ENCODE measurements at regions not wholly inside any gene's neighbourhood (a gene's known extent, or its start where the extent isn't known, plus 50 kb on each side); places are given as distances from the start of the nearest gene placed in this dataset.

DNA sequence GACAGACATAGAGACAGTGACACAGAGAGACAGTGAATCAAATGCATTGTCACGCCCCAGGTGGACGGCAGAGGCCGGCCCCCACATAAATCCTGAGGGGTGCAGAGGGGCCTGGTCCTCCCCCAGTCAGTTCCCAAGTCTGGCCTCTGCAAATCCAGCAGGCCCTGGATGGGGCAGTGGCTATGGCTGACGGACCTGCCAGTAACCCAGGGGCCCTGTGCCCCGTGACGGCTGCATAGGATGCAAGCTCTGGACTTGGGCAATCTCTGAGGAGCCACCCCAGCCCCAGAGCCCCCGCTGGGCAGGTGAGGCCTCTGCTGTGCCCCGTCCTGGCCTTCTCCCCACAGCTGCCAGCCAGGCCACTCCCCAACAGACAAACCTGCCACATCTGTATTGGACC is 204.5 kb downstream of the BRD1 start:
- DNase-seq (ENCODE audit: low spot score): no peak

DNA sequence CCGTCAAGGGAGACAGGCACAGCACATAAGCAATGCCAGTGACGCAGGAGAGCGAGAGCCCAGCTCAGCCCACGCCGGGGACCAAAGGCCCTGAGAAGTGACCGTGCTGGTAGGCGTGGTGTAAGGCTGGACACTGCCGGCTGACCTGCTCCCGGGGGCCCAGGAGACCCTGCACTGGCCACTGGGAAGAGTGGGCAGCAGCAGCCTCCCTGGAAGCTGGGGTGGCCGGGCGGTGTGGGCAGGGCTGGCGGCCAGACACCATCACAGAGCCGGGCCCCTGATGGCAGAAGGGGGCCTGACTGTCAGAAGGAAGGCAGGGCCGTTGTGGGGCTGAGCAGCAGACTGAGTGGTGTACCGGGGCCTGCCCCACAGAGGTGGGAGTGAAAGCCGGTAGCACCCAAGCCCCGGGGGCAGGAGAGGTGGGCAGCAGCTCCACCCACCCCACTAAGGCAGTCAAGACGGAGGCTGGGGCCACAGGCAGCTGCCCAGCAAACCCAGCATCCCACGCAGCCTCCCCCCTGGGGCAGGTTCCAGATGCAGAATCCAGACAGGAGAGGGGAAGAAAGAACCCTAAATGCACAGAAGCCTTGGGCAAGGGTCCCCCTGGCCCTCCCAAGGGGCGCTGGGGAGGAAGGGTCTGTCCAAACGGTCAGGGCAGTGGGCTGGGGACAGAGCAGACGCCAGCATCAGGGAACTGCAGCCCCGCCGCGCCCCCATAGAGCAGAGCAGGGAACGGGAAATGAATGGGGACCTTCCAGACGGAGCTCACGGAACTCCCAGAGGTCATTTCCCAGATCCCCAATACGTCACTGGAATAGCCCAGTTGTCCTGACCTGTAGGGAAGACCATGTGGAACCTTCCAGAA is 205.2 kb downstream of the BRD1 start:
- no peak for DNase-seq (ENCODE audit: low spot score)

DNA sequence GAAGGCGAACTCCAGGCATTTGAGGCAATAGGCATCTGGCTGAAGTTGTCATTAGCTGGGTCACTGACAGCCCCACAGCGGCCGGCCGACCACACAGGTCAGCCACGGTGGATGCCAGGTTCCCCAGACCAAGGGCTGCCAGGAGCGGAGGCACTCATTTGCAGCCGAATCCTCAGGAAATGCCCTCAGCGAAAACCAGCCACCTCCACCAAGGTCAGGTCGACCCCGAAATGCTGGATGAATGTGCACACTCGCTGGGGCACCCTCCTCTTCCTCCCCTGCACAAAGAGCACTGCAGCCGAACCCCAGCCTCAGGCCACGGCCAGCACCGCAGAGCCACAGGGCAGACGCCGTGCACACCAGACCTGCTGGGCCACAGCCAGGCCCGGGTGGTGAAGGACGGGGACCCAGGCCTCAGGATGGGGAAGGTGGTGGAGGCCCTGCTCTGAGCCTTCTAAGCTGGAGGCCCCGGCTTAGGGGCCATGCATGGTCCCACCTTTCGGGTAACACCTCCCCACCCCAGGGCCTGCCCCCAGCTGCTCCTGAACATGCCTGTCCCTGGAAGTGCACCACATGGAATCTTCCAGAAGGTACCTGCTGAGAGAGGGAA is 206.0 kb downstream of the BRD1 start:
- DNase-seq (ENCODE audit: low spot score): no peak

DNA sequence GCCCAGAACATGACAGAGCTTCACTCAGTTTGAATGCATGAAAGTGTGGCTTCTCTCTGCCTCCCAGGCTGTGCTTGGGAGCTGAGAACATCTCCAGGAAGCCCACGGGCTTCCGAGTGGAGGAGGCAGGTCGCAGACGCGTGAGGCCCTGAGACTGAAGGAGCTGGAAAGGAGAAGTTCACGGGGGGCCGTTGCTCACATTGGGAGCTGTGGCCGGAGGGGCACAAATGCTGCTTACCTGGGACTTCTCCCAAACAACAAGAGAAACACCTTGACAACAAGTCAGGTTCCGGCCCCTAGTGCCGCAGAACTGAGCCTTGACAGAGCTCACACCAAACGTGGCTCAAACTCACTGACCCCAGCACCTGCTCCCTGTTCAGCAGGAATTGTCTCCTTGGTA is 207.0 kb downstream of the BRD1 start:
- no peak for DNase-seq (ENCODE audit: low spot score)

DNA sequence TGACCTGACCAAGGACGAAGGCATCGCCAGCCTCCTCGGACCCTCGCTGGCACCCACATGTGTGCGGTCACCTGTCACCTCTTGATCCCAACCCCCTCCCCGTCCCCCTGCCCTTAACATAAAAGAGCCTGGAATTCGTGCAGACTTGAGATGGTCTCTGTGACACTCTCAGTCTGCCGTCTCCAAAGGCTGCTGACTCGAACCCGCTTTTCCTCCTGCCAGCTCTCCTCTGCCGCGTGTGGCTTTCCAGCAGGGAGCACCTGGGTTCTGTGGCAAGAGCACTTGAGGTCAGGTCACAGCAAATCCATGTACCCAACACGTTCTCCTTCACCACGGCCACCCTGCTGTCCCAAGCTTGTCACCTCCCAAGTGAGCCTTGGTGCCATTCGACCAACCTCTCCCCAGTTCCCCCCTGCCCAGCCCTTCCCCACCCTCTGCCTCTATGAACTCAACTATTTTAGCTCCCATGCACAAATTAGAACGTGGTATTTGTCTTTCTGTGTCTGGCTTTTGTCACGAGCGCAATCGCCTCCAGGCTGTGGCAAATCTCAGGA is 207.6 kb downstream of the BRD1 start:
- no peak for DNase-seq (ENCODE audit: low spot score)

DNA sequence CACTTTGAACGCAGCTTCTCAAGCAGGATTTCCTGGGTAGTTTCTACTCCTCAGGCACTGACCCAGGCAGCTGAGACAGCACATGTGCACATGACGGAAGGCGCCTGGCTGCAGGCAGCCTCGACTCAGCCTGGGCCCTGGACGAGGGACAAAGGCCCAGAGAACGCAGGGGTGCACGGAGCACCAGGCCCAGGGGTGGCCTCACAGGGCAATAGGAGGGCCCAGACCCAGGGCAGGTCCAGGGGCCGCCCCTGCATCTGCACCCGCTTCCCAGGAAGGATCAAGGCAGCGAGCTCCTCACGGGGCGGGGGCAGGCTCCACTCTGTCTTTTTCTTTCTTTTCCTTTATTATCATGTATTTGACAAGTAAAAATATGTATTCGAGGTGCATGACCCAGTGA is 208.4 kb downstream of the BRD1 start:
- no peak for DNase-seq (ENCODE audit: low spot score)

DNA sequence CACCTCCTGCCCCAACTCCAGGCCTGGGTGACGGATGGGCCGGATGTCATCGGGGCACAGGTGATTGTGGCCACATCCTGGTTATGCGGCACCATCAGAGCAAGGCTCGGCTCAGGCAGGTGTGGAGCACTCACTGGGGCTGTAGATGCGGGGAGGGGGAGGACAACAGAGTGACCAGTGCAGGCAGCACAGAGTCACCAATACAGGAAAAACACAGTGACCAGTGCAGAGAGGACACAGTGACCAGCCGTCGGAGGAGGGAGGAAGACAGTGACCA is 209.1 kb downstream of the BRD1 start:
- no peak for DNase-seq (ENCODE audit: low spot score)

DNA sequence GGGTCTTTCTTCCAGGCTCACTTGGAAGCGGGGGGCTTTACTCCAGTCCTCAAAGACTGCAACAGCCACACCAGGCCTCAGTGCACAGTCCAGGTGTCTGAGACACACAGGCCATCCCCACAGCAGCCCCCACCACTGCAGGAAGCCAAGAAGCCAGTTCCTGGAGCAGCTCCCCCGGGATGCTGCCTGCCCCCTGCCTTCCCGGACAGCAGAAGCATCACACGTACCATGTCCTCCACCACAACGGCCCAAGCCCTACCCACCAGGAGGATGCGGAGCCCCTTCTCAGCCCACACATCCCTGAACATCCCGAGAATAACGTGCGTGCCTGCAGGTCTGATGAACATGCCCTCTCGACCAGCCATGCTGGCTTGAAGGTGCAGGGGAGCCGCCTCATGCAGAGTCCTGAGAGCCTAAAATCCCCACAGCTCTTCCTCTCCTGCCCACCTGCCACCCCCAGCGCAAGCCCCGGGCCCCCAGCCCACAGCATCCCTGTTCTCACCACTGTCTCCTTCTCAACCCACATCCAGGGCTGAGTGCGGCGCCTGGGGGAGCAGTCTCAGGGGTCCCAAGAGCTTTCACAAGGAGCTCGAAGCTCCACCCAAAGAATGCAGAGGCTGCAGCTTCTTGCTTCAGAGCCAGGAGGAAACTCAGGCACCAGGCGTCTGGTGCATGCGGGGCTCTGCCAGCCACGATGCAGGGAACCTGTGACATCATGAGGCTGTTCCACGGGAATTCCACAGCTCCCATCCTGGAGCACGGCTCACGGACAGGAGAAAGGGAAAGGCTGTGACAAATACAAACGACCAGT is 209.6 kb downstream of the BRD1 start:
- no peak for DNase-seq (ENCODE audit: low spot score)

DNA sequence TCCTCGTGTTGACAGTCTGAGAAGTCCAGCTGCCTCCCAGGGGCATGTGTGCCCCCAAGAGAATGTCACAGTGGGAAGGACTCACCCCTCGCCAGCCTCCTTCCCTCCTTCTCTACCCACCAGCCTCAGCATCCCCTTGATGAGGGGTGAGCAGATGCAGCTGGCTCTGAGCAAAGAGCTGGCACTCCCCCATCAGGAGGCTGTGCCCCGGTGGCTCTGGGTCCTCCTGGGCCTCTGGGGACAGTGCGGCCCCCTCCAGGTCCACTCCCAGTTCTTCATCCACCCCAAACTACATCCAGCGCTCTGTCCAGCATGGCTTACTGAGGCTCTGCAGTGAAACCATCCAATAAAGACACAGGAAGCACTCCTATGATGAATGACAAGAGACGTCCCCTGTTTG is 210.4 kb downstream of the BRD1 start:
- no peak for DNase-seq (ENCODE audit: low spot score)

DNA sequence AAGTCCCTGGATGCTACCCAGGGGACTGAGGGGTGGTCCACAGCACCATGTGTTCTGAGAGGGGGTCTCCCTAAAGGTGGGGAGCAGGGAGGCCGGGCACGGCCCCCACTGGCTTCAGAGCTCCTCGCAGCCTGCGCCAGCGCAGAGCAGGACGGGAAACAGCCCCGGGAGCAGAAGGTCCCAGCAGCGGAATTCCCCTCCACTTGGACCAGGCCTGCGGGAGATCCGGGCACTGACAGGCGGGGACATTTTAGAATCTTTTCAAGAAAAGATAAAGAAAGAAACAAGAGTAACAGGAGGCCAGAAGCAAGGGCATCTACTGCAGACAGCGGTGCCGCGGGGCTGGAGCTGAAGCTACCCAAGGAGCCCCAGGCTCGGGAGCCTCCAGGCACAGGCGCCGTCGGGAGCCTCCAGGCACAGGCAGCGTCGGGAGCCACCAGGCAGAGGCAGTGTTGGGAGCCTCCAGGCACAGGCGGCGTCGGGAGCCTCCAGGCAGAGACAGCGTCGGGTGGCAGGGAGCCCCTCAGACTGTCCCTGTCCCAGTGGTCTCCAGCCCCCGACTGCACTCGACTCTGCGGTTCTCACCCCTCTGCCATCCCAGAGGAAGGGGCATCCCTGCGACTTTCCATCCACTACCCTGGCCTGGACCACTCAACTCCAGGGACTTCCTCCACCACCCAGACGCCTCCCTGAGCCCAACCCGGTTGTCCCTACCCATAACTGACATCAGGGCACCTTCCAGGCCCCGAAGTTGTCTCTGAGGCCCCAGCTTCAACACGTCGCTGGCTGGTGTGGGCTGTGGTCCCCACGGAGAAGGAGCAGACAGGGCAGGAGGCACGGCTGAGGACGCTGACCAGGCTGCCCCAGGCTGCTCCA is 211.1 kb downstream of the BRD1 start:
- DNase-seq (ENCODE audit: low spot score): no peak

DNA sequence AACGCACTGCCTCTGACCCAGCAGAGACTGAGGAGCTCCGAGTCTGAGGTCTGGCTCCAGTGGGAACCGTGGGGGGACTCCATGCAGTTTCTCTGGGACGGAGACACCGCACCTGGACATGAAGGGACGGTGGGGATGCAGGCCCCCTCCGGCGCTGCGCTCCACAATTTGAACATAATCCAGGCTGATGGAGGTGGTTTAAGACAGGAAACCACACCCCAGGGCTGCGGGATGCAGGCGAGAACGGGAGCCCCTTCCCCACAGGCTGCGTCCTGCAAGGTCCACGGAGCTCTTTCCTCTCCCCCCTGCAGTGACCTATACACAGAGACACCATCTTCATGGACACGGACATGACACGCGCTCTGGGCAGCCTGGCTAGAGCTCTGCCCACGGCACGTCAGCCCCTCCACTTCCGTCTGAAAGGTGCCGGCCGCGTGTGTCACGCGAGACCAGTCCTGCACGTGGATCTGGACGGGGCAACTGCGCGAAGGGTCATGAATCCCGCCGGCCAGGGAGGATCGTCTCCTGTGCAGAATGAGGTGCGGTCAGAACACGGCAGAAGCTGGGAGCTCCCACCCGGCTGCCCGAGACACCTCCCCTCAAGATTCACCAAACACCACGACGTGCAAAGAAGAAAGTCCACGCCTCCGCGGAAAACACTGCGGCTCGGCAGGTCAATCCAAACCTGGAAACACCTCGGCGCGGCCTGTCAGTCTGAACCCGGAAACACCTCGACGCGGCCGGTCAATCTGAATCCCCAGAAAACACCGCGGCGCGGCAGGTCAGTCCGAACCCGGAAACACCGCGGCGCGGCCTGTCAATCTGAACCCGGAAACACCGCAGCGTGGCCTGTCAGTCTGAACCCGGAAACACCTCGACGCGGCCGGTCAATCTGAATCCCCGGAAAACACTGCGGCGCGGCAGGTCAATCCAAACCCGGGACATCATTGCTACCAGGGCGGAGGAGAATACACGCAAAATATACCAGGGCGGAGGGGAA is 212.4 kb downstream of the BRD1 start:
- DNase-seq (ENCODE audit: low spot score): no peak

DNA sequence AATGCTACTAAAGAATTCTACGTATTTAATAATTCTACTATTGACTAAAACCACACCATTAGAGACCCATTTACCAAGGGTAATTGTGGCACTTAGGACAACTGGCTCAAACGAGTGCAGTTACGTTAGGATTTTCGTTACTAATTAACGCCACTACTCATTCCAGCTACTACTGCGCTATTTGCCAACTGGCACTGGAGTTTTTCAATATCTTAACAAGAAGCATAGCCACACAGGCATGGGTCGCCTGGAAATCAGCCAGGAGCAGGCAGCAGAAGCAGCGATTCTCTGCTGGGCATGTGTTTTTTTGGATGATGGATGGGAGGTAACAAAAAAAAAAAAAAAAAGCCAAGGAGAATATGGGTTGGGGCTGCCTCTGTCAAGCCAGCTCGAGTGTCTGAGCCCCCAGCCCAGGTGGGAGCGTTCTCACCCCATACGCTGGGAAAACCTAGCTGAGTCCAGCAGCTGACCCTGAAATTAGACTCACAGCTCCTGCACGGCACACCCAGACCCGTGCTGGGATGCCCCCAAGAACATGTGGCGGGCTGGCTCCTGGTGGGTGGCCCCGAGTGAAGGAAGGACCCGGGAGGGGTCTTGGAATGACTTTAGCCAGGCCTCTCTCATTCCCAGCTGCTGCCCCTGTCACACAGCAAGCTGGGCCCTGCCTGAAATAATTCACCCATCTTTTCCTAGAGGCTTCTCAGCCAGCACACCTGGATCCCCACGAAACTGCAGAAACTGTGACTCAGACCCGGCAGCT is 214.0 kb downstream of the BRD1 start:
- DNase-seq (ENCODE audit: low spot score): no peak

DNA sequence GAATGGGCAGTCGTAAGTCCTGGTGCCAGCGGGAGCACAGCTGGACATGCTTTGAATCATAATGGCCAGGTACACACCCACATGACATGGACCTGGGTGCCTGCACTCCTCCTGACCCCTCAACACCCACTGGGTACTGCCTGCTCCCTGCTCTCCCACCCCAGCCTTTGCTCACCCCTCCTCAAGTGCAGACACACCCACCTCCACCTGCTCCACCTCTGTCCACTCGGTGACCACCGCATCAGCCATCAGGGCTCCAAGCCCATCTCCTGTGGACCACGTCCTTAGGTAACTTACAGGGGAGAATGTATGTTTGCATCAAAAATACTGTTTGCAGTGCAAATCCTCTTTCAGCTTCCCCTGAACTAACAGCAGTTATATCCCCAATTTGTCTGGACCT is 214.6 kb downstream of the BRD1 start:
- no peak for DNase-seq (ENCODE audit: low spot score)

DNA sequence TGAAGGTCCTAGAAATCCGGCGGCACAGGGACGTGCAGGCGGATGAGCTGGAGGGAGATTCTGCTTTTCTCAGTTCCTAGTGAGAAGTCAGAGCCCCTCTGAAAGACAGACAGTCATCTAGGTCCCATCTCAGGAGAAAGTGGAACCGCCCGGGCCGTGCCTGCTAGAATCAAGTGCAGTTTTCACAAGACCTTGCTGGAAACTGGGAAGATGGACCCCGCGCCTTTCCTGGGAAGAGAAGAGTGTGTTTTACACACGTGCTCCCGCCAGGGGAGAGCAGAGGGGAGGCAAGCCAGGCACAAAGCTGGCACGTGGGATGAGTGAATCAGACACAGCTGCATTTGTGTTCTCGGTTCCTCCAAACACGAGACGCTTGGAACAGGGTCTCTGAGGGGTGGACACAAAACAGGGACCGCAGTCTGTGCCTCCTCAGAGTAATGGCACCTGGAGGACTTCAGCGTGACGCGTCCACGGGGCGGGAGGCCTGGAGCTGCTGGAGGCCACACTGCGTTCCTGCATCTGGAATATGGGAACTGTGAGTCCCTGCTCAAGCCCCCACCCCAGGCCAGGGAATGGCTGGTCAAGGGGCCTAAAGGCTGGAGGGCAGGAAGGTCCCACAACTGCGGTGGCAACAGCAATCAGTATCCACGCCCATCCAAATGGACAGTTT is 218.3 kb downstream of the BRD1 start:
- no peak for DNase-seq (ENCODE audit: low spot score)

DNA sequence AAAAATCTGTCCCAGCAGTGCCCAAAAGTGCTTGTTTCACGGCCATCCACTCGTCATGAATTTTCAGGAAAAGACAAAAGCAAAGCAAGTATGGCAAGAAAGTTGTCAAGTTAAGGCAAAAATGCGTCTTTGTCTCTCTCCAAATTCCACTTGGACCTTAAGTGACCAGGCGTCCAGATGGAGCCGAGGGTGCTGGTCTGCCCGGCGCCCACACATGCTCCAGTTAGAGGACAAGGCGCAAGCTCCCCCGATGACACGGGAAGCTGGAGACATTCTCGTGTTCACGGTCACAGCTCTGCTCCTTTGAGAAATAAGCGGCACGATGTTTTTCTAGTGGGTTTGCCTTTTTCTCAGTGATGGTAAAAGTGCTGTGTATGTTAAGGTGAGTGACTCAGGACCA is 219.0 kb downstream of the BRD1 start:
- DNase-seq (ENCODE audit: low spot score): no peak

DNA sequence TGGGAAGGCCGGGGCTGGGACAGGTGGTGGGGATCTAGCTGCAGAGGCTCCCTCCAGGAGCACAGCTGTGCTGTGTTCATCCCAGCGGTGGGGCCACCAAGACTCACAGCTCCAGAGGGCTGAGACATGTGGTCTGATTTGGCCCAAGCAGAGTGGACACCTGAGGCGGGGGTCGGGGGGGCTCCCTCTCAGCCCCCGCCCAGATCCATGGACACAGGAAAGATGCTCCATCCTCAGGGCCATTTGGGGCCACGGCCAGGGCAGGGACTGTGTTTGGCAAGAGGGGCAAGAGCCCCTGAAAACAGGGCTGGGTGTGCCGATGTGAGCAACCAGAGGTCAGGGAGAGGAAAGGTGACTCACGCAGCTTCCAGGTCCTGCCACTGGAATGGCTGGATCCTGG is 219.4 kb downstream of the BRD1 start:
- DNase-seq (ENCODE audit: low spot score): no peak

DNA sequence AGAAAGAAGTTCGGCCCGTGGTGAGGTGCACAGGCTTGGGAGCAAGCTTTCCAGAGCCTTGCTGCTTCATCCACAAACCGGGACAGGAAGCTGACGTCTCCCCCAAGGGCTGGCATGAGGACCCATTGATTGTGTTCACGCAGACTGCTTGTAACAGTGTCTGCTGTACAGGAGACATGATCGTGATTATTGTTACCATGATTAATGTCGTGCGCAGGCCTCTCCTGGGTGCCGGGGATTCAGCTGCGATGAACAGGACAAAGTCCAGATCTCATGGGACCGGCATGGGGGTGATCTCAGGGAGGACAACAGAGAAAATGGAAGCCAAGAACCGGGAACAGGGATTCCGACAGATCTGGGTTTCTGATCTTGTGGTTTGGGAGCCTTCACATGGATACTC is 219.9 kb downstream of the BRD1 start:
- no peak for DNase-seq (ENCODE audit: low spot score)

DNA sequence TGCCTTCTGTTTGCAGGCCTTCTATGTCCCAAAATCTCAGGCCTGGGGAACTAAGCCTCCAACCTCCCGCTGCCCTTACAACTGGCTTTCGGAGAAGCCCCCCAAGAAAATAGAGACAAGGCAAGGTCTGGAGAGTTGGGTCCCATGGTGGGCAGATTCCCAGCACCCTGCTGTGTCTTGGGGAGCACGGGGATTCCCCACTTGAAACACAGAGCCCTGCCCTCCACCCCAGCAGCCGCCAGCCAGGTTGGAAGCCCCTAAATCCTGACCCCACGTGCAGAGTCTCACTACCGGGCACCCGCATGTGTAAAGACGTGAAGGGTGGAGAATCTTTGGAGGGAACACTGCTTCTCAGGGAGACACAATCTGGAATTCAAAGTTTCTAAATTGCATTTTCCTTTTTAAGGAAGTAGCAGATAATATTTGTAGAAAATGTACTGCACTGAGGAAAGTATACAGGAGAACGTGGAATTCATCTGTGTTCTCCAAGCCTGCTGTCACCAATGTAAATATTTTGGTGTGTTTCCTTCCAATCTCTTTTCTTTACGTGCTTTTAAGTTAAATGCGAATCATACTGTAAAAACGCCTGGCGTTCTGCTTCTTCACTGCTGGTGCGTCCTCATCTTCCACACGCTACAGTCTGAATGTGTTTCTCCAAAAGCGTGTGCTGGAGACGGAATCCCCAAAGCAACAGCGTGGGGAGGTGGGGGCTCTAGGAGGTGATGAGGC is 220.9 kb downstream of the BRD1 start:
- DNase-seq (ENCODE audit: low spot score): no peak

Measured in AG08395 (cell line).